ENCODE measurements at regions not wholly inside any gene's neighbourhood (a gene's known extent, or its start where the extent isn't known, plus 50 kb on each side); places are given as distances from the start of the nearest gene placed in this dataset.

DNA sequence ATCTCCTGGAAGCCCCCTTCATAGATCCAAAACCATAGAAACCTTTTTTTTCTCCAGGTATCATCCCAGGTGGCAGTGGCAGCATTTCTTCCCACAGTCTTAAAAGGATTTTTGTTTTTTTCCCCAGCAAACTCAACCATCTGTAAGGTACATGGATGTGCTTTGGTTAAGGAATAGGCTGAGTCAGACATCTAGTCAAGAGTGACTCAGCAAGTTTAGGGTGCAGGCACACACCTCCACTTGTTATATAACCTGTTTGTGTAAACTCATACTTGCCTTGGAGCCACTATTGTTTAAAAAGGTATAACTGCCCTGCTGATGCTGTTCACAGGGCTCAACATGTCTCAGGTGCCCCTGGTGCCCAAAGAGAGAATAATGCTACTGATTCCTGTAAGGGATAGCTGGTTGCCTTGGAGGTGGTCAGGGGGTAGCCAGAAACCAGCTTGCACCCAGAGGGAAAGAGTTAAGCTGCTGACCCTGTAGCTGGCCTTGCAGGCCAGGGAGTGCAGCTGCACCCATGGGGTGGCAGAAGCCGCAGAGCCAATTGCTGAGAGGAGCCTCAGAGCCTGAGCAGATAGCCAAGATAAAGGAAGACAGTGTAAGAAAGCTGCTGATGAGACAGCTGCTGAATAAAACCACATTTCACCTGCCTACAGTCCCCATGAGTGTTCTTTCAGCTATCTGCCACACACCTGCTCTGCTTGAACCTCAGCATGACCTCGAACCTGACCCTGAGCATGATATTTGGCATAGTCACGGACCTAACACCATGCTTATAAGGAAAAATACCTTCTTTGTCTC, 1726.1 kb upstream of the RAG2 start:
- intact Hi-C loops (cut with micrococcal nuclease): no loop called here
- Histone ChIP-seq H3K27ac (ENCODE audit: low read depth, low read length) (no peak overlapping the region), H4K20me1 (ENCODE audit: insufficient read depth) (no peaks in the 10 kb centered on the region), H3K4me3 (replicated peaks in 1 of 2; ENCODE audit: low read depth in 1 of 2, low read length in 2 of 2) (no peak overlapping the region), H3K36me3 (ENCODE audit: control insufficient read depth in 1 of 2, insufficient read depth in 2 of 2, low read length in 2 of 2) (no peaks in the 10 kb centered on the region), H3K27me3 (ENCODE audit: insufficient read depth, low read length) (no peaks in the 10 kb centered on the region), H3K9ac (ENCODE audit: low read length) (no peak overlapping the region), H2AFZ (ENCODE audit: low read depth, low read length, poor library complexity, severe bottlenecking) (no peak overlapping the region), H3K79me2 (ENCODE audit: insufficient read depth, low read length) (no peaks in the 10 kb centered on the region), H3K4me2 (ENCODE audit: low read length) (no peak overlapping the region), H3K4me1 (ENCODE audit: control insufficient read depth in 1 of 2, insufficient read depth in 2 of 2, low read length in 2 of 2) (no peaks in the 10 kb centered on the region), H3K9me3 (ENCODE audit: control insufficient read depth in 1 of 2, insufficient read depth in 1 of 2, low read depth in 1 of 2, low read length in 2 of 2) (peaks cover 7 to 15% of the 10 kb centered on the region in 2 experiments; a peak in 3 of 4 replicates), H3K9me2 (ENCODE audit: insufficient read depth) (no peaks in the 10 kb centered on the region)
- RAD21 ChIA-PET (ENCODE audit: low non-redundant PET in 1 of 2, low total read pairs in 2 of 2, uncharacterized antibody in 2 of 2, unreplicated experiment in 2 of 2): no interaction called here
- TF ChIP-seq ZFX (IDR thresholded peaks at IDR 0.05) (no peak), YY1 (IDR thresholded peaks at IDR 0.05; ENCODE audit: extremely low read depth, insufficient replicate concordance, low read depth, low read length) (no peak), JUND (IDR thresholded peaks at IDR 0.05) (no peak)
- CTCF ChIA-PET: no interaction called here
- DNase-seq (ENCODE audit: low read depth, low spot score): no peak
- ATAC-seq: no peak
- no TSS peak for BruUV-seq (replicated peaks)
- POLR2A ChIA-PET: no interaction called here

DNA sequence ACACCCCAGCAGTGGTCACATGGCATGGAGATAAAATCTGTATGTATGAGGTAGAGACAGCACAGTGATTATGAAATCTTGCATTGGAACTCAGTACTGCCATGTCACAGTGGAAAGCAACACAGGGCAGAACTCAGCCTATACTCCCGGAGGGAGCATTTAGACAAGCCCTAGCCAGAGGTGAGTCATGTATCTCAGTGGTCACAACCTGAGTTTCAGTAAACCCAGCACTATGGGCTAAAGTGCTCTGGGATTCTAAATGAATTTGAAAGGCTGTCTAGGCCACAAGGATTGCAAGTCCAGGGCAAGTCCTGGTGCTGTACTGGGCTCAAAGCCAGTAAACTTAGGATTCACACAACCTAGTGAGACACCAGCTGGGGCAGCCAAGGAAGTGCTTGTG, 1717.1 kb upstream of the RAG2 start:
- intact Hi-C loops (cut with micrococcal nuclease): no loop called here
- ChIA-PET POLR2A (no interaction called here), CTCF (no interaction called here), RAD21 (ENCODE audit: low non-redundant PET in 1 of 2, low total read pairs in 2 of 2, uncharacterized antibody in 2 of 2, unreplicated experiment in 2 of 2) (no interaction called here)
- BruUV-seq (replicated peaks): no TSS peak
- no peaks in the 10 kb centered on the region for H3K9me2 ChIP-seq (ENCODE audit: insufficient read depth)
- no peak overlapping the region for H2AFZ ChIP-seq (ENCODE audit: low read depth, low read length, poor library complexity, severe bottlenecking)
- no peak for ATAC-seq
- no peaks in the 10 kb centered on the region for H3K79me2 ChIP-seq (ENCODE audit: insufficient read depth, low read length)
- H4K20me1 ChIP-seq (ENCODE audit: insufficient read depth): no peaks in the 10 kb centered on the region
- no peak overlapping the region for H3K27ac ChIP-seq (ENCODE audit: low read depth, low read length)
- no peak overlapping the region for H3K4me3 ChIP-seq (replicated peaks in 1 of 2; ENCODE audit: low read depth in 1 of 2, low read length in 2 of 2)
- H3K27me3 ChIP-seq (ENCODE audit: insufficient read depth, low read length): no peaks in the 10 kb centered on the region
- no peak for DNase-seq (ENCODE audit: low read depth, low spot score)
- H3K9me3 ChIP-seq (ENCODE audit: control insufficient read depth in 1 of 2, insufficient read depth in 1 of 2, low read depth in 1 of 2, low read length in 2 of 2): peaks cover 9 to 20% of the 10 kb centered on the region in 2 experiments; a peak in 3 of 4 replicates
- H3K4me2 ChIP-seq (ENCODE audit: low read length): no peak overlapping the region
- H3K36me3 ChIP-seq (ENCODE audit: control insufficient read depth in 1 of 2, insufficient read depth in 2 of 2, low read length in 2 of 2): no peaks in the 10 kb centered on the region
- no peak overlapping the region for H3K9ac ChIP-seq (ENCODE audit: low read length)
- H3K4me1 ChIP-seq (ENCODE audit: control insufficient read depth in 1 of 2, insufficient read depth in 2 of 2, low read length in 2 of 2): no peaks in the 10 kb centered on the region
- TF ChIP-seq SP1 (IDR thresholded peaks at IDR 0.05; ENCODE audit: low read depth): no peak
- no peak for TF ChIP-seq JUND (IDR thresholded peaks at IDR 0.05)
- no peak for TF ChIP-seq EGR1 (IDR thresholded peaks at IDR 0.05; ENCODE audit: low read depth)
- TF ChIP-seq CBX3 (IDR thresholded peaks at IDR 0.05; ENCODE audit: low read depth): no peak
- TF ChIP-seq TCF7L2 (IDR thresholded peaks at IDR 0.05; ENCODE audit: borderline replicate concordance, extremely low read depth, insufficient read depth, insufficient read length): no peak
- no peak for TF ChIP-seq ELF1 (IDR thresholded peaks at IDR 0.05; ENCODE audit: borderline replicate concordance, low read depth)
- no peak for TF ChIP-seq SIN3A (IDR thresholded peaks at IDR 0.05; ENCODE audit: low read depth)
- no peak for TF ChIP-seq MAX (IDR thresholded peaks at IDR 0.05)
- TF ChIP-seq ZNF274 (IDR thresholded peaks at IDR 0.05; ENCODE audit: low read depth, low read length): no peak
- TF ChIP-seq EZH2 (IDR thresholded peaks at IDR 0.05): no peak
- TF ChIP-seq, protein P1, sequence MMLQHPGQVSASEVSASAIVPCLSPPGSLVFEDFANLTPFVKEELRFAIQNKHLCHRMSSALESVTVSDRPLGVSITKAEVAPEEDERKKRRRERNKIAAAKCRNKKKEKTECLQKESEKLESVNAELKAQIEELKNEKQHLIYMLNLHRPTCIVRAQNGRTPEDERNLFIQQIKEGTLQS (IDR thresholded peaks at IDR 0.05): no peak
- TF ChIP-seq SRF (IDR thresholded peaks at IDR 0.05; ENCODE audit: low read depth): no peak
- TF ChIP-seq CEBPB (IDR thresholded peaks at IDR 0.05; ENCODE audit: low read depth): no peak
- no peak for TF ChIP-seq REST (IDR thresholded peaks at IDR 0.05; ENCODE audit: low read depth)
